Caco-2 (cell line): ENCODE measurements at regions not wholly inside any gene's neighbourhood (a gene's known extent, or its start where the extent isn't known, plus 50 kb on each side); places are given as distances from the start of the nearest gene placed in this dataset.
"Not testable (repeated sequence)": the region's sequence is repeated elsewhere in the genome, so short reads cannot be mapped to it uniquely, and the experiment has no call there.

ENCODE experiments used
- BruUV-seq: library from RNA; stranded (reverse); fragments of 400-500 nt; replicated peaks from 2 replicates; lab custom pipeline; 2021; lab: Mats Ljungman, UMichigan
- CTCF ChIA-PET: fragments of 300-600 bp; sonication (Branson Sonifier 250); formaldehyde crosslinking; loops from one replicate; lab custom pipeline; 2022; ENCODE audit warnings: antibody characterized with exemption; lab: Charles Lee
- POLR2A ChIA-PET: fragments of 300-600 bp; sonication (Branson Sonifier 250); formaldehyde crosslinking; loops from one replicate; lab custom pipeline; 2022; ENCODE audit warnings: antibody characterized with exemption; lab: Charles Lee
- DNase-seq, 2 experiments: peaks; one replicate each; pipeline versions ENCODE4 v3.0.0 to v3.0.0-alpha.2; 2020 to 2022
- H3K27me3 ChIP-seq: replicated peaks from 2 replicates; pipeline ENCODE4 v1.6.0; 2011; ENCODE audit warnings: low read length; ENCODE audit not compliant: control insufficient read depth, insufficient read depth
- H3K36me3 ChIP-seq: 2 replicates; pipeline ENCODE4 v1.5.1; 2011; ENCODE audit warnings: low read length; ENCODE audit not compliant: control insufficient read depth, insufficient read depth
- H3K4me1 ChIP-seq: fragments of 250-450 bp; sonication (Bioruptor Pico); 2 replicates; pipeline ENCODE4 v1.5.1; 2020; ENCODE audit warnings: mild to moderate bottlenecking
- H3K4me3 ChIP-seq: 2 replicates; pipeline ENCODE4 v1.5.1; 2011; ENCODE audit warnings: low read depth, mild to moderate bottlenecking, control low read depth, low read length
- H3K9me3 ChIP-seq: fragments of 250-450 bp; sonication (Bioruptor Pico); 2 replicates; pipeline ENCODE4 v1.5.1; 2020; ENCODE audit warnings: mild to moderate bottlenecking, moderate library complexity
- H3K27ac Mint-ChIP-seq: one replicate; pipeline ENCODE4 v1.8.0; 2022; ENCODE audit warnings: mixed read lengths; ENCODE audit not compliant: unreplicated experiment
- H3K27me3 Mint-ChIP-seq: one replicate; pipeline ENCODE4 v1.8.0; 2022; ENCODE audit warnings: mixed read lengths; ENCODE audit not compliant: insufficient read depth, unreplicated experiment
- H3K36me3 Mint-ChIP-seq: one replicate; pipeline ENCODE4 v1.8.0; 2022; ENCODE audit warnings: mild to moderate bottlenecking, mixed read lengths; ENCODE audit not compliant: insufficient read depth, unreplicated experiment
- H3K4me1 Mint-ChIP-seq: one replicate; pipeline ENCODE4 v1.8.0; 2022; ENCODE audit warnings: low read depth, mixed read lengths; ENCODE audit not compliant: unreplicated experiment
- H3K4me3 Mint-ChIP-seq: one replicate; pipeline ENCODE4 v1.8.0; 2022; ENCODE audit warnings: mild to moderate bottlenecking, moderate library complexity, mixed read lengths; ENCODE audit not compliant: unreplicated experiment
- H3K9me3 Mint-ChIP-seq: one replicate; pipeline ENCODE4 v1.8.0; 2022; ENCODE audit warnings: mixed read lengths; ENCODE audit not compliant: unreplicated experiment
- intact Hi-C: fragments of 100-400 bp; cut with micrococcal nuclease; formaldehyde crosslinking; loops from one replicate; pipeline ENCODE4 v1.10.0; 2022; ENCODE audit not compliant: unreplicated experiment
- TF ChIP-seq, protein P1 (sequence below), 2 experiments: fragments of 200-600 bp in 1 of 2; IDR thresholded peaks; 1 replicate in 1 of 2; 2 replicates in 1 of 2; pipeline versions ENCODE4 v1.5.1 to v1.8.0; 2011 to 2022; ENCODE audit warnings: antibody characterized with exemption in 1 of 2, control low read depth in 1 of 2, inconsistent platforms in 1 of 2, low read depth in 1 of 2, low read length in 1 of 2, mild to moderate bottlenecking in 1 of 2, moderate library complexity in 1 of 2; ENCODE audit not compliant: insufficient read depth in 1 of 2, severe bottlenecking in 1 of 2, unreplicated experiment in 1 of 2

DNA sequence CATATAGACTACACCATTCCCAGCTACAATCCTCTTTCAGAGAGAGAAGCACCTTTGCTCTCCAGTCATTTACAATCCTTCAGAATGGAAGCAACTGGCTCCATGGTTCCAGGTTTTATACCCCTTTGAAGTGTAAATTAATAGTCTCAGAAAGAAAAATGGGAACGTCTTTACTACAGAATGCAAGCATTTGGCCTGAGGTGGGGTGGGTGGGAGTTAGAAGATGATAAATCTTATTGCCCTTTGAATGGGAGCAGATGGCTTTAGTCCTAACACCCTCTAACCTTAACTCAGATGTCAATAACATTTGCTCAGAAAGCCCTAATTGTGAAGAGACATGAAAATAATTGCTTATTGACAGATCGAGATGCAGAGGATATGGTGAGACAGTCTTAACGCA is 84.2 kb upstream of the KCNMA1 start:
- Mint-ChIP-seq H3K4me1 (peaks cover 20% of the 10 kb centered on the region), H3K27ac (no peak overlapping the region), H3K36me3 (no peaks in the 10 kb centered on the region), H3K4me3 (no peak overlapping the region), H3K27me3 (no peaks in the 10 kb centered on the region), H3K9me3 (no peaks in the 10 kb centered on the region)
- Histone ChIP-seq H3K4me1 (peaks cover 29% of the 10 kb centered on the region), H3K36me3 (no peaks in the 10 kb centered on the region; the same call in 1 of the 2 replicates), H3K4me3 (no peak overlapping the region), H3K27me3 (no peaks in the 10 kb centered on the region), H3K9me3 (no peaks in the 10 kb centered on the region)
- DNase-seq: no peak
- POLR2A ChIA-PET: no interaction called here
- TF ChIP-seq, protein P1, sequence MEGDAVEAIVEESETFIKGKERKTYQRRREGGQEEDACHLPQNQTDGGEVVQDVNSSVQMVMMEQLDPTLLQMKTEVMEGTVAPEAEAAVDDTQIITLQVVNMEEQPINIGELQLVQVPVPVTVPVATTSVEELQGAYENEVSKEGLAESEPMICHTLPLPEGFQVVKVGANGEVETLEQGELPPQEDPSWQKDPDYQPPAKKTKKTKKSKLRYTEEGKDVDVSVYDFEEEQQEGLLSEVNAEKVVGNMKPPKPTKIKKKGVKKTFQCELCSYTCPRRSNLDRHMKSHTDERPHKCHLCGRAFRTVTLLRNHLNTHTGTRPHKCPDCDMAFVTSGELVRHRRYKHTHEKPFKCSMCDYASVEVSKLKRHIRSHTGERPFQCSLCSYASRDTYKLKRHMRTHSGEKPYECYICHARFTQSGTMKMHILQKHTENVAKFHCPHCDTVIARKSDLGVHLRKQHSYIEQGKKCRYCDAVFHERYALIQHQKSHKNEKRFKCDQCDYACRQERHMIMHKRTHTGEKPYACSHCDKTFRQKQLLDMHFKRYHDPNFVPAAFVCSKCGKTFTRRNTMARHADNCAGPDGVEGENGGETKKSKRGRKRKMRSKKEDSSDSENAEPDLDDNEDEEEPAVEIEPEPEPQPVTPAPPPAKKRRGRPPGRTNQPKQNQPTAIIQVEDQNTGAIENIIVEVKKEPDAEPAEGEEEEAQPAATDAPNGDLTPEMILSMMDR (IDR thresholded peaks at IDR 0.05; ENCODE audit: insufficient read depth in 1 of 2, low read depth in 1 of 2, low read length in 1 of 2, severe bottlenecking in 1 of 2, unreplicated experiment in 1 of 2): no peak
- CTCF ChIA-PET: no interaction called here
- intact Hi-C loops: no loop called here
- no TSS peak for BruUV-seq

DNA sequence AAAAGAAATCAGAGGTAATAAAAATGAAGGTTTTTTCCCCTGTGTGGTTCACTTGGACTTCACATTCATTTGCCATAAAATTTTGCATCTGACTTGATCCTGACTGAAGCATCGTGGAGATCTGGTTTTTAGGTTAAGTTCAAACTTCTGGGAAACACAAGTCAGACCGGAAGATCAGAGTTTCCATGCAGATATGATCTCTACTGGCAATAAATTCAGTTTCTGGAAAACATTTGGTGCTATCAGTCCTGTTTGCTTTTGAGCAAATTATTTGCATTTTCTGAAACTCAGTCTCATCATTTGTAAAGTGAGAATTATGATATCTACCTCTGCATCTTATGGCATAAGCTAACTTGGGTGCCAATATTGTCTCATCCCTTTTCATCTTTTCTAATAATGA is 81.3 kb upstream of the KCNMA1 start:
- DNase-seq: no peak
- CTCF ChIA-PET: interaction anchor here (0.6 to 1.5 kb wide), 3 partner anchors 27 to 573 kb away, joined by 3 to 8 read pairs (median 5); no protein-coding TSS in a partner anchor
- H3K9me3 ChIP-seq: no peaks in the 10 kb centered on the region
- no peak overlapping the region for H3K27ac Mint-ChIP-seq
- no peaks in the 10 kb centered on the region for H3K27me3 ChIP-seq
- H3K9me3 Mint-ChIP-seq: no peaks in the 10 kb centered on the region
- intact Hi-C loops: no loop called here
- no TSS peak for BruUV-seq
- H3K4me3 Mint-ChIP-seq: no peak overlapping the region
- H3K4me1 Mint-ChIP-seq: peaks cover 16% of the 10 kb centered on the region
- POLR2A ChIA-PET: no interaction called here
- TF ChIP-seq, protein P1 (IDR thresholded peaks at IDR 0.05; ENCODE audit: insufficient read depth in 1 of 2, low read depth in 1 of 2, low read length in 1 of 2, severe bottlenecking in 1 of 2, unreplicated experiment in 1 of 2): no peak
- no peaks in the 10 kb centered on the region for H3K27me3 Mint-ChIP-seq
- H3K4me3 ChIP-seq: no peak overlapping the region
- no peaks in the 10 kb centered on the region; the same call in 1 of the 2 replicates for H3K36me3 ChIP-seq
- peaks cover 16% of the 10 kb centered on the region for H3K4me1 ChIP-seq
- H3K36me3 Mint-ChIP-seq: no peaks in the 10 kb centered on the region

DNA sequence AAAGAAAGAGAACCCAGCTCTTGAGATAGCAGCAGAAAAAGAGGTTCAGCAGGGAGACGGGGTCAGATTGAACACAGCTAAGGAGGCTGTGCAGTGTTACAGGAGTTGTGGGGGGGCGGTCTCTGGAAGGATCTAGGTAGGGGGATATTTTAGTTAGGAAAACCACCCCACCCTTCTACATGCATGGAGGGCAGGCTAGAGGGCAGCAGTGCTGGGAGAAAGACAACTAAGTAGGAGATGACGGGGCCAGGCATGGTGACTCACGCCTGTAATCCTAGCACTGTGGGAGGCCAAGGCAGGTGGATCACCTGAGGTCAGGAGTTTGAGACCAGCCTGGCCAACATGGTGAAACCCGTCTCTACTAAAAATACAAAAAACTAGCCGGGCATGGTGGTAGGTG is 80.7 kb upstream of the KCNMA1 start:
- POLR2A ChIA-PET, H3K36me3 ChIP-seq, H3K9me3 ChIP-seq, intact Hi-C loops, H3K27me3 Mint-ChIP-seq, H3K27me3 ChIP-seq, H3K36me3 Mint-ChIP-seq, CTCF ChIA-PET, DNase-seq, BruUV-seq, H3K27ac Mint-ChIP-seq, H3K4me1 Mint-ChIP-seq, H3K4me3 Mint-ChIP-seq, H3K9me3 Mint-ChIP-seq, H3K4me1 ChIP-seq, H3K4me3 ChIP-seq: not testable (repeated sequence)

DNA sequence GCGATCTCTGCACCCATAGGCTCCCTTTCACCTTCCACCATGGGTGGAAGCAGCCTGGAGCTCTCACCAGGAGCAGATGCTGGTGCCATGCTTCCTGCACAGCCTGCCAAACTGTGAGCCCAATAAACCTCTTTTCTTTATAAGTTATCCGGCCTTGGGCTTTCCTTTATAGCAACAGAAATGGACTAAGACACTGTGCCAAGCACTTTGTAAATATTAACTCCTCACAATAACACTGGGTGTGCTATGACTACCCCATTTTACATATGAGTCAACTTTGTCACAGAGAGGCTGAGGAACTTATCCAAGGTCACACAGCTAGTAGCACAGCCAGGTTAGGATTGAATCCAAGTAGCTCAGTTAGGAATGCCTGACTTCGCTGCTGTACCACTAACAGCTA is 79.7 kb upstream of the KCNMA1 start:
- ChIA-PET CTCF (interaction anchor here (1.8 kb wide), 1 partner anchor 39 kb away, joined by 14 read pairs; no protein-coding TSS in a partner anchor), POLR2A (no interaction called here)
- H3K4me3 Mint-ChIP-seq: no peak overlapping the region
- TF ChIP-seq, protein P1 (IDR thresholded peaks at IDR 0.05; ENCODE audit: insufficient read depth in 1 of 2, low read depth in 1 of 2, low read length in 1 of 2, severe bottlenecking in 1 of 2, unreplicated experiment in 1 of 2): no peak
- Histone ChIP-seq H3K36me3 (no peaks in the 10 kb centered on the region; the same call in 1 of the 2 replicates), H3K9me3 (no peaks in the 10 kb centered on the region), H3K4me1 (no peaks in the 10 kb centered on the region), H3K4me3 (no peak overlapping the region), H3K27me3 (no peaks in the 10 kb centered on the region)
- intact Hi-C loops: no loop called here
- no peak overlapping the region for H3K27ac Mint-ChIP-seq
- H3K27me3 Mint-ChIP-seq: no peaks in the 10 kb centered on the region
- BruUV-seq: no TSS peak
- H3K9me3 Mint-ChIP-seq: no peaks in the 10 kb centered on the region
- H3K36me3 Mint-ChIP-seq: no peaks in the 10 kb centered on the region
- H3K4me1 Mint-ChIP-seq: peaks cover under 1% of the 10 kb centered on the region
- no peak for DNase-seq
